HG03571 (cell line): ENCODE measurements at regions not wholly inside any gene's neighbourhood (a gene's known extent, or its start where the extent isn't known, plus 50 kb on each side); places are given as distances from the start of the nearest gene placed in this dataset.
"Not testable (repeated sequence)": the region's sequence is repeated elsewhere in the genome, so short reads cannot be mapped to it uniquely, and the experiment has no call there.

ENCODE experiments used
- ATAC-seq: cut with Tn5 transposase; IDR thresholded peaks from one replicate; pipeline ENCODE4 v1.9.1; 2021; ENCODE audit not compliant: unreplicated experiment

- no peak for ATAC-seq
These were observed 210.9 kb upstream of the NRIP1 start for GRCh38 chr21:15275615-15276235.

DNA sequence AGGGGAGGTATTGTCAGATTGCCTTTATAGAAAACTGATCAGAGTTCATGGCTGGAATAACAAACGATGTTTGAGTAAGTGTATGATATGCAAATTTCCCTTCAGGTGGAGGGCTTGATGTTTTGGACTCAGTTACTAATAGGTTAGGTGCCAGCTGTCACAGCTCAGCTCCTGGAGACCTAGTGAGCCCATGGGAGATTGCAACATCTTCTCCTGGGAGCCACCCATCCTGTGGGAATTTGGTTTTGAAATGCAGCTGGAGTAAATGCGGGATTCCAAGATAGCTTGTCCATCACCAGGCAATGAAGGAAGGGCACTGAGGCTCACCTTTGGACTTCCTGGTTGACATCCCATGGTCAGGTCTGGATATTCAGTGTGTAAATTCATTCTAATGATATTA is 211.4 kb upstream of the NRIP1 start:
- no peak for ATAC-seq

DNA sequence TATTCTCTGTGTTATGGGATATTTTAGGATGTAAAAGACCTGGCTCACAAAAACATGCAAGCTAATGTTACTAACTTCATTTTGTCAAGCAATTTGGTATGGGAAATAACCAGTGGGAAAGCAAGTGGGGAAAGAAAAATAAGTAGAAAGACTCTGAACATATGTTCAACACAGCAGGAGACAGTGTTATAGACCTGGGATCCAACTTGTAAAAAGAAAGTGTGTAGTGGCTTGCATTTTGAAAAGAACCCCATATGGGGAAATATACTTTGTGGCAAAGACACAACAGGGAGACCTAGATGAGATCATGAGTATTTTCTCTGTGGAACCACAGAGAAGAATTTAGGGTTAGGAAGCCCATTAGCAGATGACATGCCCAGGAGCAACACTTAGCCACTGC is 212.7 kb upstream of the NRIP1 start:
- ATAC-seq, result no peak

DNA sequence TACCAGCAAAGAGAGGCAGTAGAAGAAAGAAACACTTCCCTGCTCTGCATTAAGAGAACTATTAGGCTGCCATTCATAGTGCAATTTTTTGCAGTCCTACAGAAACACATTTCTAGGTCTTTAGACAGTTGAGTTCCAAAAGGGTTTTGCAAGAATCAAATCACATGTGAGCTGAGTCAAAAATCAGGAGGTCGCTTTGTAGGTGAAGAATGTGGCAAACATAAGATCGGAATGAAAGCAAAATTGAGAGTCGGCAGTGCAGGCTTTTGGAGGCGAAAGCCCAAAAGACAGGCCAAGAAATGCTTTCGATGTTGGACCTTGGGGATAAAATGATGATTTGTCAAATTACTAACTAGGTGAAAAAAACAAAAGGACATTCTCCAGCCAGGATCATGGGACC is 213.5 kb upstream of the NRIP1 start:
- ATAC-seq, result no peak

DNA sequence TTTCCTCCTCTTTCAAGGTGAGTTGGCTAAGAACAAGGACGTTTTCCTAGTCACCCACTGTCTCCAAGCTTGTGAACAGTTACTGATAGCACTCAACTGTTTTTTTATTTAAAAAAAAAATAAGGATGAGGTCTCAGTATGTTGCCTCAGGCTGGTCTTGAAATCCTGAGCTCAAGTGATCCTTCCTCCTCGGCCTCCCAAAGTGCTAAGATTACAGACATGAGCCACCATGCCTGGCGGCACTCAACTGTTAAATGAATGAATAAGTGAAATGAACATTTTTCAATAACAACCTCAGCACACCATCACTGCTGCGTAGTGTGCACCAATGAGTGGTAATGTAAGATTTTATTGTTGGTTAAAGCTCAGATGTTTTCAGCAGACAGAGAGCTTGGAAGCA is 214.1 kb upstream of the NRIP1 start:
- no peak for ATAC-seq

DNA sequence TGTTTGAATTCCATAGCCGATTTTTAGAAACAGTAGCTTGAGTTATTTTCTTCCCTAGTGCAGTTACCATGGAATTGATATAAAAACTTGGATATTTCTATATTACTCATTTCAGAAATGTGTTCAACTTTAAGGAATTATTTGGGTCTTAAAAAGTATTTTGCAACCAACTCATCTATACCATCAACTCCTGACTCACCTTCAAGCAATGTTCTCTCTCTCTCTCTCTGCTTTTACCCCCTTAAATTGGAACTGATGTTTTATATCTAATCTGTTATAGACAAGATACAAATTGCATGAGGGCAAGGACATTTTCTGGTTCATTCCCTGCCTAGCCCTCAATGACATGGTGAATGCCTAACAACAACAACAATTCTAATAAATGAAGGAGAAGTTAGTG is 214.7 kb upstream of the NRIP1 start:
- no peak for ATAC-seq

DNA sequence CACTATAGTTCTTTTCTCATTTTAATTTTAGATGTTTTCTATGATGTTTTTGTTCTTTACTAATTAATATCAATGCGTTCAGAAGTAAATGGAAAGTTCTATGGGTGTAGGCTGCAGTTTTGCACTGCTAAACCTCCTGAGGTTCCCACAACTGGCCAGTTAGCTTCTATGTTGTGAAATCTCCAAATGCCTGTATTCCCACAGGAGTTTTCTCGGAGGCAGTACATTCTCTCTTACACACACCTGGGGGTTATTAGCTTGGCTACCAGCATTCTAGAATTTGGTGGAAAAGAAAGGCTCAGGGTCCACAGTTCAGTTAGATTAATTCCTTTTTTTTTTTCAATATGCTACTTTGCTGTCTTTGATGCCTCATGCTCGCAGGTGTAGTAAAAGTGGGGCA is 216.9 kb upstream of the NRIP1 start:
- ATAC-seq, result no peak

DNA sequence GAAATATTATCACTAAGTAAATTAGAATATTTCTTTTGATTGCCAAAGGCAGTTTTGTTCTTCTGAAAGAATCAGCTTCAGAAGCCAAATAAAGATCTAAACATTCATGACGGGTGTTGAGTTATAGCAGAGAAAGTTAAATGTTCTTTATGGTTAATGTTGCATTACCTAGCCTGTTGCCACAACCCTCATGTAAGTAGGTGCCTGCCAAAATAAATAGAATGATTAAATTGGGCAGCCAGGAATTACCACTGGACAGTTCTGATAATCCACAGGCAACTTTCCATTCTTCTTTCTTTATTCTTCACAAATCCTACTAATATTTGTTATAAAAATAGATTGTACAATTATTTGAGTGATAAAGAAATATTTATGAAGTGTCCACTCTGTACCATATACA is 217.9 kb upstream of the NRIP1 start:
- no peak for ATAC-seq

GRCh38 chr21:15283138-15283537 is 218.3 kb upstream of the NRIP1 start:
- ATAC-seq, result no peak

DNA sequence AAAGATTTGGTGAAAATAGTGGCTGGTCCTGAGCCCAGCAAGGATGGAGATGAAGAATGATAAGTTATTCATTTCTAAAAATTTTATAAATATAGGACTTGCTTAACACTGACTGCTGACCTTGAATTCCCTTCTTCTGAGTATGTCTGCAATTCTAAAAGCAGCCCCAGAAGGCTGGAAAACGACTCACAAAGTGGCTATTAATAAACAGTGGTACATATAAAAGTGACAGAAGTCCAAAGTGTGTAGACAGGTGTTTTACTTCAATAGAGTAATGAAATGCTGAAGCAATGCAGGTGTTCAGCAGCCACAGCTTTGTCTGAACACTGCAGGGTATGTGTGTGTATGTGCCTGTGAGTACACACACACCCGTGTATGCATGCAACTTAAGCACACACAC is 219.0 kb upstream of the NRIP1 start:
- ATAC-seq, result no peak

GRCh38 chr21:15285556-15285955 is 220.8 kb upstream of the NRIP1 start:
- no peak for ATAC-seq

- no peak for ATAC-seq
These were observed 224.4 kb upstream of the NRIP1 start for GRCh38 chr21:15289246-15289645.

- ATAC-seq, result no peak
These were observed 225.4 kb upstream of the NRIP1 start for GRCh38 chr21:15289896-15290841.

DNA sequence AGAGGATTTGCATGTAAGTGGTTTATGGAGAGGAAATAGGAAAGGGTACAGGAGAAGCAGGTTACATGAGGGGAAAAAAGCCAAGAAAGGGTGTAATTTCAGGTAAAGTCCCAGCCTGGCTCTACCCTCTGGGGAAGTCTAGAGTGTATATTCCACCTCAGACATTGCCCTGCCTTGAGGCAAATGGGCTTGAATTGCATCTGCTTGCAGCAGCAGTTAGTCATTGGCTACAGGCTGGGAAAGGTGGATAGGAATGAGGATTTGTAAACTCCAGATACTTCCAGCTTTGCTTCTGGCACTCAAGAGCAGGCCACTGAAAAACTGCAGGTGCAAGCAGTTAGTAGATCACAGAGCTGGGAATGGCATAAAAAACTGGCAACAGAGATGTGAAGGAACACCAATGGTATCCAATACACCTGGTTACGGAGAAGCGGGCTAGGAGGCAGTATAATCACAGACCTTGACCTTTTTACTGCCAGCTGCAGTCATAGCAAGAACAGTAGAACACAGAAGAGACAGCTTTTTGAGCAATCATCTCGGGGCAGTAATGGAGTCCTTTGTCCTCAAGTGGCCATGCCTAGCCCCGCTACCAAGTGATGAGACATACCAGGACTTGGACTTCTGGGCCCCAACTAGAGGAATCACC is 226.9 kb upstream of the NRIP1 start:
- no peak for ATAC-seq

- ATAC-seq, result no peak
These were observed 228.4 kb upstream of the NRIP1 start for GRCh38 chr21:15293240-15293639.

DNA sequence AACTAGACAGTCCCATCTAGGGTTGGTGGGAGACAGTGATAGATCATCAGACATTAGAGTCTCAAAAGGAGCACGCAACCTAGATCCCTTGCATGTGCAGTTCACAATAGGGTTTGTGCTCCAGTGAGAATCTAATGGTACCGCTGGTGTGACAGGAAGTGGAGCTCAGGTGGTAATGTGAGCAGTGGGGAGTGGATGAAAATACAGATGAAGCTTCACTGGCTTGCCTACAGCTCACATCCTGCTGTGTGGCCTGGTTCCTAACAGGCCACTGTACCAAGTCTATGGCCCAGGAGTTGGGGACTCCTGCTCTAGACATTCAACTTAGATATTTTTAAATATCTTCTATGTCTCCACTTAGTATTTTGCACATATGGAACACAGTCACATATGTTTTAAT is 231.1 kb upstream of the NRIP1 start:
- no peak for ATAC-seq

DNA sequence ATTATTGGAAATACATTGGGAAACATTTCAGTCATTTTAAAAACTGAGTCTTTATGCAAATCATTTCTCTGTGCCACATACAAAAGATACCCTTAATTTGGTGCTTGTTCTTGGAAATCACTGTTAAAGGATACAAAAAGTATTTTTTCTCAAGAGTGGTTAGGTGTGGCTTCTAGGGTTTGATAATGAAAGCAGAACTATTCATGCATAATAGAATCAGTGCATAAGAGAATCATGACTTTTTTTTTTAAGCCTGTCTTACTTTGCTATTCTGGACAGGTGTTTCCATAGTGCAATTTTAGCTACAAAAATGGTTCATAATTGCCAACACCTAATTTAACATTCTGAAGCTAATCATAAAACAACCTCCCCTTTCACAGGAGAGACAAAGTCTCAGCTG is 233.0 kb upstream of the NRIP1 start:
- ATAC-seq, result no peak

DNA sequence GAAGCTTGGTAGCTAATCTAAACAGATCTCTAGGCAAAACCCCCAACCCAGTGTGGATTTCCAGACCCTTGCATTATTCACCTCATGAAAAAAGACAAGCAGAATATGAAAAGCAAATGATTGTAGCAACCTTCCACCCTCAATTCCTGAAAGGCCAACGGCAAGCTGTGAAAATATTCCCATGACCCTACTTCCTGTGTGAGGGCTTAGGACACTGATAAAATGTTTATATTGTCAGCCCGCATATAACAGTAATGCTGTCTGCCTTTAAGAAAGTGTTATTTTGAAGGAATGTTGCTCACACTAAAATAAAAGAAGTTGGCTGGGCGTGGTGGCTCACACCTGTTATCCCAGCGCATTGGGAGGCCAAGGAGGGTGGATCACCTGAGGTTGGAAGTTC is 233.5 kb upstream of the NRIP1 start:
- no peak for ATAC-seq

DNA sequence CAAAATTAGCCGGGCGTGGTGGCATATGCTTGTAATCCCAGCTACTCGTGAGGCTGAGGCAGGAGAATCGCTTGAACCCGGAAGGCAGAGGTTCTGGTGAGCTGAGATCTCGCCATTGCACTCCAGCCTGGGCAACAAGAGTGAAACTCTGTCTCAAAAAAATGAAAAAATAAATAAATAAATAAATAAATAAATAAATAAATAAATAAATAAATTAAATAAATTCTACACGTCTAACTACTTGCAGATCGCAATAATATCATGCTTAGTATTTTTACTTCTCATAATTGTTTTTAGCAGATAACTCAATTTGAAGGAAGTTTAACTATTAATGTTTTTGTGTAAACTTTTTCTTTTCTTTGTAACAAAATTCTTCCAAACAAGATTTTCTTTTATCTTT is 234.0 kb upstream of the NRIP1 start:
- not testable (repeated sequence) for ATAC-seq

GRCh38 chr21:15300131-15300530 is 235.3 kb upstream of the NRIP1 start:
- no peak for ATAC-seq

DNA sequence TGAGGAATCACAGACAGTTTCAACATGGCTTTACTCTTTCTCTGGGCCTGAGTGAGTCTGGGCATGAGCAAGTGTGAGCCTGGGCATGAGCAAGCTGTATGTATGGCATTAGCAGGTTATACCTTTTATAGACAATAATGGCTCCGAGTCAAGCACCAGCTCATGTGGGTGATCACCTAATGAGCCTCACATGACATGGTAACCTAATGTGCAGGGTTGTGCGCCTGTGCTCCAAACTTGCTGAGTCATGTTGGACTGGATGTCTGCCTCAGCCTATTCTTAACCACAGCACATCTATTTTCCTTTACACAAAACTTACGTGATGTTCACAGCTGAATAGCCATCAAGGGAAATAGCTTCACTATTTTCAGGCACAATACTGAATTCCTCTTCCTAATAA is 236.2 kb upstream of the NRIP1 start:
- ATAC-seq, result no peak

GRCh38 chr21:15301736-15302135 is 236.9 kb upstream of the NRIP1 start:
- no peak for ATAC-seq
